Cardiac fibroblast (primary cell): ENCODE measurements at regions not wholly inside any gene's neighbourhood (a gene's known extent, or its start where the extent isn't known, plus 50 kb on each side); places are given as distances from the start of the nearest gene placed in this dataset.
"Not testable (repeated sequence)": the region's sequence is repeated elsewhere in the genome, so short reads cannot be mapped to it uniquely, and the experiment has no call there.

Experiments used
- DNase-seq, 2 donors: peaks; one replicate each; pipeline versions ENCODE4 v3.0.0 to v3.0.0-alpha.2; 2010; ENCODE audit warnings: low read depth in 2 of 2
- H3K4me3 ChIP-seq, 2 donors: replicated peaks in 1 of 2; 1 replicate in 1 of 2; 2 replicates in 1 of 2; pipeline ENCODE4 v1.5.1; 2011; ENCODE audit warnings: low read depth in 2 of 2, low read length in 2 of 2, mild to moderate bottlenecking in 2 of 2, moderate library complexity in 1 of 2
- CTCF ChIP-seq: IDR thresholded peaks from one replicate; pipeline ENCODE4 v1.5.1; 2011; ENCODE audit warnings: low read depth, mild to moderate bottlenecking, low read length, inconsistent platforms

- no peak overlapping the region for H3K4me3 ChIP-seq
- peak in 1 of 2 donors; percentile 62 for DNase-seq
- no peak for TF ChIP-seq CTCF
Observed at GRCh38 chr5:106258591-106259125, 1412.1 kb downstream of the EFNA5 start.

- no peak for DNase-seq
- TF ChIP-seq CTCF: no peak
Observed at GRCh38 chr5:106254784-106255183, 1416.0 kb downstream of the EFNA5 start.

GRCh38 chr5:106246044-106246745, 1424.5 kb downstream of the EFNA5 start:
- not testable (repeated sequence) for DNase-seq, H3K4me3 ChIP-seq

More at GRCh38 chr5:106254784-106255183, 1416.0 kb downstream of the EFNA5 start:
- no peak overlapping the region for H3K4me3 ChIP-seq

- no peak overlapping the region for H3K4me3 ChIP-seq
- TF ChIP-seq CTCF: no peak
- DNase-seq: peak in 1 of 2 donors; percentile 14
Observed at GRCh38 chr5:106241409-106241808, 1429.3 kb downstream of the EFNA5 start.

GRCh38 chr5:106205916-106206571, 1464.7 kb downstream of the EFNA5 start:
- H3K4me3 ChIP-seq: no peak overlapping the region
- DNase-seq: no peak
- no peak for TF ChIP-seq CTCF

GRCh38 chr5:106202035-106202434, 1468.7 kb downstream of the EFNA5 start:
- DNase-seq: no peak
- TF ChIP-seq CTCF: no peak
- H3K4me3 ChIP-seq: no peak overlapping the region

GRCh38 chr5:106200971-106201370, 1469.8 kb downstream of the EFNA5 start:
- no peak for TF ChIP-seq CTCF
- DNase-seq: no peak

More at GRCh38 chr5:106200971-106201370, 1469.8 kb downstream of the EFNA5 start:
- H3K4me3 ChIP-seq: no peak overlapping the region
